Ishikawa (cell line): ENCODE measurements at regions not wholly inside any gene's neighbourhood (a gene's known extent, or its start where the extent isn't known, plus 50 kb on each side); places are given as distances from the start of the nearest gene placed in this dataset.

Experiments
- CEBPB ChIP-seq: IDR thresholded peaks from 2 replicates; pipeline ENCODE4 v1.6.1; 2012
- CREB1 ChIP-seq: IDR thresholded peaks from 2 replicates; pipeline ENCODE4 v1.6.1; 2012; ENCODE audit warnings: low read depth
- EGR1 ChIP-seq: IDR thresholded peaks from 2 replicates; pipeline ENCODE4 v1.6.1; 2012
- EP300 ChIP-seq: IDR thresholded peaks from 2 replicates; pipeline ENCODE4 v1.6.1; 2012; ENCODE audit warnings: borderline replicate concordance
- FOXM1 ChIP-seq: IDR thresholded peaks from 2 replicates; pipeline ENCODE4 v1.6.1; 2012; ENCODE audit warnings: low read depth, borderline replicate concordance
- NFIC ChIP-seq: IDR thresholded peaks from 2 replicates; pipeline ENCODE4 v1.6.1; 2012
- RAD21 ChIP-seq: IDR thresholded peaks from 2 replicates; pipeline ENCODE4 v1.6.1; 2012; ENCODE audit warnings: low read depth
- TAF1 ChIP-seq: IDR thresholded peaks from 2 replicates; pipeline ENCODE4 v1.6.1; 2012; ENCODE audit warnings: low read depth, mild to moderate bottlenecking
- TCF12 ChIP-seq: IDR thresholded peaks from 2 replicates; pipeline ENCODE4 v1.6.1; 2012; ENCODE audit warnings: low read depth
- TEAD4 ChIP-seq: IDR thresholded peaks from 2 replicates; pipeline ENCODE4 v1.6.1; 2012
- YY1 ChIP-seq: IDR thresholded peaks from 2 replicates; pipeline ENCODE4 v1.6.1; 2012; ENCODE audit warnings: low read depth
- ZBTB7A ChIP-seq: IDR thresholded peaks from 2 replicates; pipeline ENCODE4 v1.6.1; 2012; ENCODE audit warnings: low read depth
- TF ChIP-seq, protein P1 (sequence below): IDR thresholded peaks from 2 replicates; pipeline ENCODE4 v1.6.1; 2012
- TF ChIP-seq, protein P2 (sequence below): IDR thresholded peaks from 2 replicates; pipeline ENCODE4 v1.6.1; 2012; ENCODE audit warnings: low read depth, mild to moderate bottlenecking
- TF ChIP-seq, protein P3 (sequence below): IDR thresholded peaks from 2 replicates; pipeline ENCODE4 v1.6.1; 2012

DNA sequence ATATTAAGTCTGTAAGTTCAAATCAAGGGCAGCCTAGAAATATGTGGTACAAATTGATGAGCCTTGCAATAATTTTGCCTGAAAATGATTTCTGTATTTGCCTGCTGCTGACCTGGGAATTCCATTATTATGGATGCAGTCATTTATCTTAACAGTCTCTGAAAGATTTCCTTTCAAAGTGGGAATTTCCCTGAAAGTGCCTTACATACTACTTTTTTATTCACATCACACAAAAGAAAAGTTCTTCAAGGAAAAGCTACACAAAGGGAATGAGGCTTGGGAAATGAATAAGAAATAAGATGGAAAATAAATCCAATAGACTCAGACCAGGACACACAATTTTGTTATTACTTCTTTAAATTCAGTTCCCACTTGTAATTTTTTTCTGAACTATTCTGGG, 537.8 kb upstream of the PTGER4 start:
- TF ChIP-seq, protein P1, sequence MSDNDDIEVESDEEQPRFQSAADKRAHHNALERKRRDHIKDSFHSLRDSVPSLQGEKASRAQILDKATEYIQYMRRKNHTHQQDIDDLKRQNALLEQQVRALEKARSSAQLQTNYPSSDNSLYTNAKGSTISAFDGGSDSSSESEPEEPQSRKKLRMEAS, result no peak
- TF ChIP-seq RAD21, result no peak
- TF ChIP-seq YY1, result no peak
- TF ChIP-seq, protein P2, sequence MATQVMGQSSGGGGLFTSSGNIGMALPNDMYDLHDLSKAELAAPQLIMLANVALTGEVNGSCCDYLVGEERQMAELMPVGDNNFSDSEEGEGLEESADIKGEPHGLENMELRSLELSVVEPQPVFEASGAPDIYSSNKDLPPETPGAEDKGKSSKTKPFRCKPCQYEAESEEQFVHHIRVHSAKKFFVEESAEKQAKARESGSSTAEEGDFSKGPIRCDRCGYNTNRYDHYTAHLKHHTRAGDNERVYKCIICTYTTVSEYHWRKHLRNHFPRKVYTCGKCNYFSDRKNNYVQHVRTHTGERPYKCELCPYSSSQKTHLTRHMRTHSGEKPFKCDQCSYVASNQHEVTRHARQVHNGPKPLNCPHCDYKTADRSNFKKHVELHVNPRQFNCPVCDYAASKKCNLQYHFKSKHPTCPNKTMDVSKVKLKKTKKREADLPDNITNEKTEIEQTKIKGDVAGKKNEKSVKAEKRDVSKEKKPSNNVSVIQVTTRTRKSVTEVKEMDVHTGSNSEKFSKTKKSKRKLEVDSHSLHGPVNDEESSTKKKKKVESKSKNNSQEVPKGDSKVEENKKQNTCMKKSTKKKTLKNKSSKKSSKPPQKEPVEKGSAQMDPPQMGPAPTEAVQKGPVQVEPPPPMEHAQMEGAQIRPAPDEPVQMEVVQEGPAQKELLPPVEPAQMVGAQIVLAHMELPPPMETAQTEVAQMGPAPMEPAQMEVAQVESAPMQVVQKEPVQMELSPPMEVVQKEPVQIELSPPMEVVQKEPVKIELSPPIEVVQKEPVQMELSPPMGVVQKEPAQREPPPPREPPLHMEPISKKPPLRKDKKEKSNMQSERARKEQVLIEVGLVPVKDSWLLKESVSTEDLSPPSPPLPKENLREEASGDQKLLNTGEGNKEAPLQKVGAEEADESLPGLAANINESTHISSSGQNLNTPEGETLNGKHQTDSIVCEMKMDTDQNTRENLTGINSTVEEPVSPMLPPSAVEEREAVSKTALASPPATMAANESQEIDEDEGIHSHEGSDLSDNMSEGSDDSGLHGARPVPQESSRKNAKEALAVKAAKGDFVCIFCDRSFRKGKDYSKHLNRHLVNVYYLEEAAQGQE, result no peak
- no peak for TF ChIP-seq ZBTB7A
- TF ChIP-seq FOXM1, result no peak
- TF ChIP-seq, protein P3, sequence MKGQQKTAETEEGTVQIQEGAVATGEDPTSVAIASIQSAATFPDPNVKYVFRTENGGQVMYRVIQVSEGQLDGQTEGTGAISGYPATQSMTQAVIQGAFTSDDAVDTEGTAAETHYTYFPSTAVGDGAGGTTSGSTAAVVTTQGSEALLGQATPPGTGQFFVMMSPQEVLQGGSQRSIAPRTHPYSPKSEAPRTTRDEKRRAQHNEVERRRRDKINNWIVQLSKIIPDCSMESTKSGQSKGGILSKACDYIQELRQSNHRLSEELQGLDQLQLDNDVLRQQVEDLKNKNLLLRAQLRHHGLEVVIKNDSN, result no peak
- no peak for TF ChIP-seq CEBPB
- no peak for TF ChIP-seq CREB1
- TF ChIP-seq TAF1, result no peak
- TF ChIP-seq EGR1, result no peak

DNA sequence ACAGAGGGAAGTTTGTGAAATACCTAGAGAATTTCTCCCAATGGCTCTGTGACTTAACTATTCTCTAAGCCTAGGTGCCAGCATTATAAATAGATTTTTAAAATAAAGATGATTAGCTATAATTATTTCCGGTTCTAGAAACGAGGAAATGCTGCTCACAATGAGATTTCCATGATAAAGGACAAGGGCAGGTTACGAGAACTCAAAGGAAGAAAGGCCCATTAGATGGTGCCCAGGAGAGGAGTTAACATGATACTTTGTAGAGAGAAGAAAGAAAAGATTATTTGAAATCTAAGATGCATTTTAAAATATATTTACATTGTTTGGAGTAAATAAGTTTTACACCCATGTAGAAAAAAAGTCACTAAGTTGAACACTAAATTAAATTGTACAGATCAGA, 538.3 kb upstream of the PTGER4 start:
- TF ChIP-seq RAD21, result no peak
- TF ChIP-seq ZBTB7A, result no peak
- no peak for TF ChIP-seq CREB1
- no peak for TF ChIP-seq TCF12
- no peak for TF ChIP-seq FOXM1
- TF ChIP-seq EP300, result no peak
- TF ChIP-seq YY1, result no peak
- no peak for TF ChIP-seq NFIC
- TF ChIP-seq TEAD4, result no peak
- TF ChIP-seq CEBPB, result no peak
- TF ChIP-seq, protein P3, result no peak
- TF ChIP-seq, protein P1, result no peak
- no peak for TF ChIP-seq TAF1
- TF ChIP-seq, protein P2, result no peak
- no peak for TF ChIP-seq EGR1

DNA sequence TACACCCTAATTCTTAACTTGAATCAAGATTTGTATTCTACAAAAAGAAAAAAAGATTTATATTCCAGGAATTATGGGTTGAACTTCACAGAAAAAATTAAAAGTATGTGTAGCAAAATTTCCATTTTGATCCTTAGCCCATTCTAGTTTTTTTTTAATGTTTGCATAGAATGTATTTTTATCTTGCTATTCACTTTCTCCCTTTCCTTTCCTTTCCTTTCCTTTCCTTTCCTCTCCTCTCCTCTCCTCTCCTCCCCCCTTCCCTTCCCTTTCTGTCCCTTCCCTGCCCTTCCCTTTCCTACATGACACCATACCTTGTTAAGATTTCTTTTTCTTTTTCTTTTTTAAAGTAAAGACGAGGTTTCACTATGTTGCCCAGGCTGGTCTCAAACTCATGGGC, 542.5 kb upstream of the PTGER4 start:
- TF ChIP-seq ZBTB7A (no peak), YY1 (no peak), TCF12 (no peak), EP300 (no peak), CREB1 (no peak), RAD21 (no peak), CEBPB (no peak), FOXM1 (no peak)
- TF ChIP-seq, protein P2, result no peak
- TF ChIP-seq, protein P3, result no peak

DNA sequence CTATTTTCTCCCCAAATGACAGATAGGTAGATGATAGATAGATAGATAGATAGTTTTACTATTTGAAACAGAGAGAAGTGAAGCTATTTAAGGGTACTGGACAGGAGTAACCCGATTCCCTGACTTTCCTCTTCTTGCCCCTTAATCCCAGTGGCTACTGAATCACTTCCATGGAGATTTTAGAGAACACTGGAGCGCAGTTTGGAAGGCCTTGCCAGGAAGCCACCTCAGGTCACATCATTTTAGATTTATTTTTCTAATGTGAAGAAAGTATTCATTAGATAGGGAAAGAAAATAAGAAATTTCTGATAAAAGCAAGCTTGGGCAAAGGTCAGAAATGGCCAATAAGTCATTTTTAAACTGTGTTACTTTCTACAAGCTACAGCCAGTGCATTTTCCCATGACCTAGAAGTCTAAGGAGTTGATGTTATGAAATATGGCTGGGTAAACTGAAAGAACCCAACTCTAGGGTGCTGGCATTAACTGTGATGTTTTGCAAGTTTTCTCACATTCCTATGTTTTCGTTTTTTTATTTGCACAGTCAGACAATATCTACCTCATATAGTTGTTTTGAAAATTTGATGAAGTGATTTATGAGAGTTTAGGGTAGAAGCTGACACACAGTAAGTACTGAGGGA, 544.7 kb upstream of the PTGER4 start:
- TF ChIP-seq CREB1 (no peak), RAD21 (no peak), YY1 (no peak), NFIC (no peak), TCF12 (no peak), ZBTB7A (no peak), TAF1 (no peak), FOXM1 (no peak)
